SK-N-MC (cell line): ENCODE measurements at regions not wholly inside any gene's neighbourhood (a gene's known extent, or its start where the extent isn't known, plus 50 kb on each side); places are given as distances from the start of the nearest gene placed in this dataset.

Experiments used
- EZH2 ChIP-seq: fragments of 200-600 bp; sonication (generic); IDR thresholded peaks from one replicate; pipeline ENCODE4 v1.6.1; 2017; ENCODE audit warnings: antibody characterized with exemption
- POLR2AphosphoS5 ChIP-seq: IDR thresholded peaks from 2 replicates; pipeline ENCODE4 v1.6.1; 2012; ENCODE audit warnings: mild to moderate bottlenecking, low read depth, low read length, borderline replicate concordance

- TF ChIP-seq POLR2AphosphoS5 (no peak), EZH2 (no peak)
Measured at GRCh38 chr21:36549470-36549869, 69.5 kb upstream of the CLDN14 start.
